ENCODE measurements at regions not wholly inside any gene's neighbourhood (a gene's known extent, or its start where the extent isn't known, plus 50 kb on each side); places are given as distances from the start of the nearest gene placed in this dataset.

- H3K9me3 ChIP-seq (ENCODE audit: insufficient read depth, low read depth, low read length), result no peaks in the 10 kb centered on the region
- H3K4me1 Mint-ChIP-seq (ENCODE audit: low read depth, unreplicated experiment), result no peaks in the 10 kb centered on the region
- no peak overlapping the region for H3K9ac ChIP-seq (ENCODE audit: low read length)
- TF ChIP-seq EZH2 (IDR thresholded peaks at IDR 0.05; ENCODE audit: insufficient read depth, low read length) (no peak), CTCF (IDR thresholded peaks at IDR 0.05; ENCODE audit: insufficient read depth, low read depth, low read length) (no peak)
- no peaks in the 10 kb centered on the region for H3K4me1 ChIP-seq (ENCODE audit: insufficient read depth, low read length)
- no peak overlapping the region for H3K4me3 Mint-ChIP-seq (ENCODE audit: unreplicated experiment)
- H3K27ac Mint-ChIP-seq (ENCODE audit: unreplicated experiment), result no peak overlapping the region
- no peaks in the 10 kb centered on the region for H3K36me3 Mint-ChIP-seq (ENCODE audit: low read depth, unreplicated experiment)
- DNase-seq (ENCODE audit: low read depth) (no peak), FAIRE-seq (no peak)
- no peaks in the 10 kb centered on the region for H3K9me3 Mint-ChIP-seq (ENCODE audit: unreplicated experiment)
- H4K20me1 ChIP-seq (ENCODE audit: insufficient read depth, low read length), result no peaks in the 10 kb centered on the region
- no peaks in the 10 kb centered on the region for H3K79me2 ChIP-seq (ENCODE audit: insufficient read depth, low read length)
- no peak overlapping the region for H3K4me2 ChIP-seq (ENCODE audit: low read length)
- H3K27ac ChIP-seq (ENCODE audit: low read depth, low read length), result no peak overlapping the region
- no peak overlapping the region for H3K4me3 ChIP-seq (ENCODE audit: insufficient read depth, low read depth, low read length)
- no peaks in the 10 kb centered on the region for H3K27me3 ChIP-seq (ENCODE audit: insufficient read depth, low read length)
- peaks cover 11% of the 10 kb centered on the region for H3K27me3 Mint-ChIP-seq (ENCODE audit: low read depth, unreplicated experiment)
- no peaks in the 10 kb centered on the region for H3K36me3 ChIP-seq (ENCODE audit: insufficient read depth, low read length)
- H2AFZ ChIP-seq (ENCODE audit: low read depth, low read length), result no peak overlapping the region
Measured at GRCh38 chr14:87349921-87350320, 643.1 kb downstream of the GALC start.

- no peak for TF ChIP-seq EZH2 (IDR thresholded peaks at IDR 0.05; ENCODE audit: insufficient read depth, low read length)
- TF ChIP-seq CTCF (IDR thresholded peaks at IDR 0.05; ENCODE audit: insufficient read depth, low read depth, low read length), result no peak
- Histone ChIP-seq H3K4me3 (ENCODE audit: insufficient read depth, low read depth, low read length) (no peak overlapping the region), H3K4me1 (ENCODE audit: insufficient read depth, low read length) (no peaks in the 10 kb centered on the region), H3K27me3 (ENCODE audit: insufficient read depth, low read length) (no peaks in the 10 kb centered on the region), H3K9ac (ENCODE audit: low read length) (no peak overlapping the region), H3K4me2 (ENCODE audit: low read length) (no peak overlapping the region), H4K20me1 (ENCODE audit: insufficient read depth, low read length) (no peaks in the 10 kb centered on the region), H3K79me2 (ENCODE audit: insufficient read depth, low read length) (no peaks in the 10 kb centered on the region), H2AFZ (ENCODE audit: low read depth, low read length) (no peak overlapping the region), H3K36me3 (ENCODE audit: insufficient read depth, low read length) (no peaks in the 10 kb centered on the region), H3K27ac (ENCODE audit: low read depth, low read length) (no peak overlapping the region), H3K9me3 (ENCODE audit: insufficient read depth, low read depth, low read length) (no peaks in the 10 kb centered on the region)
- Mint-ChIP-seq H3K9me3 (ENCODE audit: unreplicated experiment) (no peaks in the 10 kb centered on the region), H3K27ac (ENCODE audit: unreplicated experiment) (no peak overlapping the region), H3K27me3 (ENCODE audit: low read depth, unreplicated experiment) (peaks cover 5% of the 10 kb centered on the region), H3K36me3 (ENCODE audit: low read depth, unreplicated experiment) (no peaks in the 10 kb centered on the region), H3K4me1 (ENCODE audit: low read depth, unreplicated experiment) (no peaks in the 10 kb centered on the region), H3K4me3 (ENCODE audit: unreplicated experiment) (no peak overlapping the region)
- no peak for DNase-seq (ENCODE audit: low read depth)
- no peak for FAIRE-seq
Measured at GRCh38 chr14:87343652-87344051, 649.3 kb downstream of the GALC start.

- Mint-ChIP-seq H3K9me3 (ENCODE audit: unreplicated experiment) (no peaks in the 10 kb centered on the region), H3K4me3 (ENCODE audit: unreplicated experiment) (no peak overlapping the region), H3K4me1 (ENCODE audit: low read depth, unreplicated experiment) (no peaks in the 10 kb centered on the region), H3K27me3 (ENCODE audit: low read depth, unreplicated experiment) (no peaks in the 10 kb centered on the region), H3K27ac (ENCODE audit: unreplicated experiment) (no peak overlapping the region), H3K36me3 (ENCODE audit: low read depth, unreplicated experiment) (no peaks in the 10 kb centered on the region)
- H3K36me3 ChIP-seq (ENCODE audit: insufficient read depth, low read length), result no peaks in the 10 kb centered on the region
- TF ChIP-seq CTCF (IDR thresholded peaks at IDR 0.05; ENCODE audit: insufficient read depth, low read depth, low read length) (no peak), EZH2 (IDR thresholded peaks at IDR 0.05; ENCODE audit: insufficient read depth, low read length) (no peak)
- H3K4me3 ChIP-seq (ENCODE audit: insufficient read depth, low read depth, low read length), result no peak overlapping the region
- no peaks in the 10 kb centered on the region for H4K20me1 ChIP-seq (ENCODE audit: insufficient read depth, low read length)
- FAIRE-seq, result no peak
- peaks cover 6% of the 10 kb centered on the region for H3K4me1 ChIP-seq (ENCODE audit: insufficient read depth, low read length)
- H3K27me3 ChIP-seq (ENCODE audit: insufficient read depth, low read length), result no peaks in the 10 kb centered on the region
- no peaks in the 10 kb centered on the region for H3K9me3 ChIP-seq (ENCODE audit: insufficient read depth, low read depth, low read length)
- no peak overlapping the region for H3K4me2 ChIP-seq (ENCODE audit: low read length)
- no peaks in the 10 kb centered on the region for H3K79me2 ChIP-seq (ENCODE audit: insufficient read depth, low read length)
- no peak overlapping the region for H2AFZ ChIP-seq (ENCODE audit: low read depth, low read length)
- no peak for DNase-seq (ENCODE audit: low read depth)
- H3K9ac ChIP-seq (ENCODE audit: low read length), result no peak overlapping the region
- H3K27ac ChIP-seq (ENCODE audit: low read depth, low read length), result no peak overlapping the region
Measured at GRCh38 chr14:87334997-87335685, 657.8 kb downstream of the GALC start.
